IMR-90 (cell line): ENCODE measurements at regions not wholly inside any gene's neighbourhood (a gene's known extent, or its start where the extent isn't known, plus 50 kb on each side); places are given as distances from the start of the nearest gene placed in this dataset.

Experiments
- FOS ChIP-seq: fragments of 150-350 bp; IDR thresholded peaks from 2 replicates; pipeline ENCODE4 v1.6.1; 2016; ENCODE audit warnings: low read depth, low read length
- POLR2A ChIP-seq: IDR thresholded peaks from 2 replicates; pipeline ENCODE4 v1.6.1; 2012; ENCODE audit warnings: mild to moderate bottlenecking, low read depth, low read length
- SMC3 ChIP-seq: fragments of 150-350 bp; IDR thresholded peaks from 2 replicates; pipeline ENCODE4 v1.6.1; 2016; ENCODE audit warnings: low read depth, mild to moderate bottlenecking, antibody characterized with exemption, low read length, moderate library complexity
- TF ChIP-seq, protein P1 (sequence below): conservative IDR thresholded peaks from 2 replicates; pipeline ENCODE4 v1.5.1; 2012; ENCODE audit warnings: mild to moderate bottlenecking, low read depth, low read length, improper control_type of control experiment
- TF ChIP-seq, protein P2 (sequence below): fragments of 150-350 bp; IDR thresholded peaks from 2 replicates; pipeline ENCODE4 v1.6.1; 2016; ENCODE audit warnings: low read depth, mild to moderate bottlenecking, low read length, moderate library complexity, borderline replicate concordance

GRCh38 chr7:53336105-53336668 is 300.8 kb downstream of the POM121L12 start:
- TF ChIP-seq, protein P1, sequence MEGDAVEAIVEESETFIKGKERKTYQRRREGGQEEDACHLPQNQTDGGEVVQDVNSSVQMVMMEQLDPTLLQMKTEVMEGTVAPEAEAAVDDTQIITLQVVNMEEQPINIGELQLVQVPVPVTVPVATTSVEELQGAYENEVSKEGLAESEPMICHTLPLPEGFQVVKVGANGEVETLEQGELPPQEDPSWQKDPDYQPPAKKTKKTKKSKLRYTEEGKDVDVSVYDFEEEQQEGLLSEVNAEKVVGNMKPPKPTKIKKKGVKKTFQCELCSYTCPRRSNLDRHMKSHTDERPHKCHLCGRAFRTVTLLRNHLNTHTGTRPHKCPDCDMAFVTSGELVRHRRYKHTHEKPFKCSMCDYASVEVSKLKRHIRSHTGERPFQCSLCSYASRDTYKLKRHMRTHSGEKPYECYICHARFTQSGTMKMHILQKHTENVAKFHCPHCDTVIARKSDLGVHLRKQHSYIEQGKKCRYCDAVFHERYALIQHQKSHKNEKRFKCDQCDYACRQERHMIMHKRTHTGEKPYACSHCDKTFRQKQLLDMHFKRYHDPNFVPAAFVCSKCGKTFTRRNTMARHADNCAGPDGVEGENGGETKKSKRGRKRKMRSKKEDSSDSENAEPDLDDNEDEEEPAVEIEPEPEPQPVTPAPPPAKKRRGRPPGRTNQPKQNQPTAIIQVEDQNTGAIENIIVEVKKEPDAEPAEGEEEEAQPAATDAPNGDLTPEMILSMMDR, result no peak
- TF ChIP-seq SMC3 (no peak), FOS (no peak), POLR2A (no peak)
- TF ChIP-seq, protein P2, sequence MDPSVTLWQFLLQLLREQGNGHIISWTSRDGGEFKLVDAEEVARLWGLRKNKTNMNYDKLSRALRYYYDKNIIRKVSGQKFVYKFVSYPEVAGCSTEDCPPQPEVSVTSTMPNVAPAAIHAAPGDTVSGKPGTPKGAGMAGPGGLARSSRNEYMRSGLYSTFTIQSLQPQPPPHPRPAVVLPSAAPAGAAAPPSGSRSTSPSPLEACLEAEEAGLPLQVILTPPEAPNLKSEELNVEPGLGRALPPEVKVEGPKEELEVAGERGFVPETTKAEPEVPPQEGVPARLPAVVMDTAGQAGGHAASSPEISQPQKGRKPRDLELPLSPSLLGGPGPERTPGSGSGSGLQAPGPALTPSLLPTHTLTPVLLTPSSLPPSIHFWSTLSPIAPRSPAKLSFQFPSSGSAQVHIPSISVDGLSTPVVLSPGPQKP, result no peak
